Panc1 (cell line): ENCODE measurements at regions not wholly inside any gene's neighbourhood (a gene's known extent, or its start where the extent isn't known, plus 50 kb on each side); places are given as distances from the start of the nearest gene placed in this dataset.
A peak's percentile ranks its signal among the peaks of the same experiment; 100 is the strongest.

Source experiments
- ATAC-seq: fragments of 200-7000 bp; cut with Tn5 transposase; 2 replicates; pipeline ENCODE4 v1.9.1; 2020; ENCODE audit warnings: mild to moderate bottlenecking, moderate library complexity
- BruUV-seq: library from RNA; stranded (reverse); fragments of 400-500 nt; replicated peaks from 2 replicates; lab custom pipeline; 2021; lab: Mats Ljungman, UMichigan
- CTCF ChIA-PET: fragments of 300-600 bp; sonication (Branson Sonifier 250); formaldehyde crosslinking; loops from one replicate; lab custom pipeline; 2022; ENCODE audit warnings: antibody characterized with exemption; lab: Charles Lee
- POLR2A ChIA-PET: fragments of 300-600 bp; sonication (Branson Sonifier 250); formaldehyde crosslinking; loops from one replicate; lab custom pipeline; 2022; ENCODE audit warnings: antibody characterized with exemption; lab: Charles Lee
- DNase-seq: peaks from one replicate; pipeline ENCODE4 v3.0.0-alpha.2; 2010; ENCODE audit warnings: low read depth, low spot score
- H3K27ac ChIP-seq: 2 replicates; pipeline ENCODE4 v1.5.1; 2011; ENCODE audit warnings: mild to moderate bottlenecking, low read length, inconsistent platforms
- H3K27me3 ChIP-seq: fragments of 200-500 bp; sonication (Bioruptor generic); 2 replicates; pipeline ENCODE4 v1.6.0; 2014; ENCODE audit warnings: low read length, inconsistent platforms; ENCODE audit not compliant: control insufficient read depth, insufficient read depth
- H3K36me3 ChIP-seq: fragments of 200-500 bp; sonication (Bioruptor generic); 2 replicates; pipeline ENCODE4 v1.5.1; 2014; ENCODE audit warnings: inconsistent platforms, mild to moderate bottlenecking, low read length, moderate library complexity; ENCODE audit not compliant: control insufficient read depth, insufficient read depth
- H3K4me1 ChIP-seq: 2 replicates; pipeline ENCODE4 v1.5.1; 2011; ENCODE audit warnings: inconsistent platforms, mild to moderate bottlenecking, low read length, moderate library complexity; ENCODE audit not compliant: control insufficient read depth, insufficient read depth
- H3K4me3 ChIP-seq, 2 experiments: 2 replicates each; pipeline ENCODE4 v1.5.1; 2011 to 2012; ENCODE audit warnings: low read depth in 2 of 2, low read length in 2 of 2, mild to moderate bottlenecking in 2 of 2, inconsistent platforms in 1 of 2, moderate library complexity in 1 of 2
- H3K9me3 ChIP-seq: fragments of 200-500 bp; sonication (Bioruptor generic); 2 replicates; pipeline ENCODE4 v1.5.1; 2014; ENCODE audit warnings: low read depth, mild to moderate bottlenecking, inconsistent platforms, low read length, moderate library complexity; ENCODE audit not compliant: control insufficient read depth, insufficient read depth
- POLR2AphosphoS5 ChIP-seq: IDR thresholded peaks from 2 replicates; pipeline ENCODE4 v1.6.1; 2012; ENCODE audit warnings: mild to moderate bottlenecking, low read depth, low read length, moderate library complexity
- SIN3A ChIP-seq: IDR thresholded peaks from 2 replicates; pipeline ENCODE4 v1.6.1; 2012; ENCODE audit warnings: low read depth, mild to moderate bottlenecking, low read length, moderate library complexity, borderline replicate concordance; ENCODE audit not compliant: insufficient read depth
- TCF7L2 ChIP-seq: IDR thresholded peaks from 2 replicates; pipeline ENCODE4 v1.6.1; 2011; ENCODE audit warnings: mild to moderate bottlenecking, low read depth, low read length, inconsistent platforms
- in situ Hi-C: cut with HindIII; loops from 2 replicates; pipeline ENCODE4 v1.10.0; 2016; ENCODE audit warnings: low sequenced_read_pairs, low pct_unique_long_range_greater_than_20kb
- intact Hi-C: fragments of 100-400 bp; cut with micrococcal nuclease; formaldehyde crosslinking; loops from one replicate; pipeline ENCODE4 v1.10.0; 2022; ENCODE audit not compliant: unreplicated experiment
- TF ChIP-seq, protein P1 (sequence below): fragments of 450-650 bp; IDR thresholded peaks from 2 replicates; pipeline ENCODE4 v1.5.1; 2017; ENCODE audit warnings: mild to moderate bottlenecking
- TF ChIP-seq, protein P2 (sequence below), 2 experiments: IDR thresholded peaks; 2 replicates each; pipeline ENCODE4 v1.6.1; 2011 to 2012; ENCODE audit warnings: low read depth in 2 of 2, control low read depth in 1 of 2, low read length in 1 of 2, mild to moderate bottlenecking in 1 of 2, moderate library complexity in 1 of 2; ENCODE audit not compliant: insufficient read depth in 1 of 2

DNA sequence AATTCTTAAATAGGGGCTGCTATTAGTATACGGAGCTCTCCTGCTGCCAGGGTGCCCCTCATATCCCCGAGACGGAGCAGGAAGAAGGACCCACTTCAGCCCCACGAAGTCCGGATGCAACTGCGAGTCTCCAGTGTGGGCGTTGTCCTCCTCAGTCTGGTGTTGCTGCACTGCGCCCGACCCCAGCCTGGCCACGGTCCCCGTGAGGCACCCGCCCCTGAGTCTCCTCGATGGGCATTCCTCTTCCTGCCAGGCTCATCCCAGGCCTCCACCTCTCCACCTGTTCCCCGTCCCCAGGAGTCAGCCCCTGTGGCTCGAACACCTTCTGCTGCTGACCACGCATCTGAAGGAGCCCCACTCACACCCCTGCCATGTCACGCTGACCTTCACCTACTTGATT is 68.1 kb upstream of the SFSWAP start:
- Histone ChIP-seq H3K4me1 (no peaks in the 10 kb centered on the region), H3K9me3 (no peaks in the 10 kb centered on the region), H3K36me3 (no peaks in the 10 kb centered on the region), H3K4me3 (no peak overlapping the region), H3K27ac (no peak overlapping the region), H3K27me3 (no peaks in the 10 kb centered on the region; the same call in 1 of the 2 replicates)
- BruUV-seq, result no TSS peak
- no peak for ATAC-seq
- intact Hi-C loops (loop anchor here (5.0 kb wide), 1 partner anchor 330 kb away; no protein-coding TSS in a partner anchor), in situ Hi-C loops (no loop called here)
- ChIA-PET POLR2A (no interaction called here), CTCF (no interaction called here)
- DNase-seq, result no peak
- no peak for TF ChIP-seq TCF7L2
- TF ChIP-seq SIN3A, result no peak
- TF ChIP-seq, protein P1, sequence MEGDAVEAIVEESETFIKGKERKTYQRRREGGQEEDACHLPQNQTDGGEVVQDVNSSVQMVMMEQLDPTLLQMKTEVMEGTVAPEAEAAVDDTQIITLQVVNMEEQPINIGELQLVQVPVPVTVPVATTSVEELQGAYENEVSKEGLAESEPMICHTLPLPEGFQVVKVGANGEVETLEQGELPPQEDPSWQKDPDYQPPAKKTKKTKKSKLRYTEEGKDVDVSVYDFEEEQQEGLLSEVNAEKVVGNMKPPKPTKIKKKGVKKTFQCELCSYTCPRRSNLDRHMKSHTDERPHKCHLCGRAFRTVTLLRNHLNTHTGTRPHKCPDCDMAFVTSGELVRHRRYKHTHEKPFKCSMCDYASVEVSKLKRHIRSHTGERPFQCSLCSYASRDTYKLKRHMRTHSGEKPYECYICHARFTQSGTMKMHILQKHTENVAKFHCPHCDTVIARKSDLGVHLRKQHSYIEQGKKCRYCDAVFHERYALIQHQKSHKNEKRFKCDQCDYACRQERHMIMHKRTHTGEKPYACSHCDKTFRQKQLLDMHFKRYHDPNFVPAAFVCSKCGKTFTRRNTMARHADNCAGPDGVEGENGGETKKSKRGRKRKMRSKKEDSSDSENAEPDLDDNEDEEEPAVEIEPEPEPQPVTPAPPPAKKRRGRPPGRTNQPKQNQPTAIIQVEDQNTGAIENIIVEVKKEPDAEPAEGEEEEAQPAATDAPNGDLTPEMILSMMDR, result no peak
- TF ChIP-seq POLR2AphosphoS5, result no peak
- TF ChIP-seq, protein P2, sequence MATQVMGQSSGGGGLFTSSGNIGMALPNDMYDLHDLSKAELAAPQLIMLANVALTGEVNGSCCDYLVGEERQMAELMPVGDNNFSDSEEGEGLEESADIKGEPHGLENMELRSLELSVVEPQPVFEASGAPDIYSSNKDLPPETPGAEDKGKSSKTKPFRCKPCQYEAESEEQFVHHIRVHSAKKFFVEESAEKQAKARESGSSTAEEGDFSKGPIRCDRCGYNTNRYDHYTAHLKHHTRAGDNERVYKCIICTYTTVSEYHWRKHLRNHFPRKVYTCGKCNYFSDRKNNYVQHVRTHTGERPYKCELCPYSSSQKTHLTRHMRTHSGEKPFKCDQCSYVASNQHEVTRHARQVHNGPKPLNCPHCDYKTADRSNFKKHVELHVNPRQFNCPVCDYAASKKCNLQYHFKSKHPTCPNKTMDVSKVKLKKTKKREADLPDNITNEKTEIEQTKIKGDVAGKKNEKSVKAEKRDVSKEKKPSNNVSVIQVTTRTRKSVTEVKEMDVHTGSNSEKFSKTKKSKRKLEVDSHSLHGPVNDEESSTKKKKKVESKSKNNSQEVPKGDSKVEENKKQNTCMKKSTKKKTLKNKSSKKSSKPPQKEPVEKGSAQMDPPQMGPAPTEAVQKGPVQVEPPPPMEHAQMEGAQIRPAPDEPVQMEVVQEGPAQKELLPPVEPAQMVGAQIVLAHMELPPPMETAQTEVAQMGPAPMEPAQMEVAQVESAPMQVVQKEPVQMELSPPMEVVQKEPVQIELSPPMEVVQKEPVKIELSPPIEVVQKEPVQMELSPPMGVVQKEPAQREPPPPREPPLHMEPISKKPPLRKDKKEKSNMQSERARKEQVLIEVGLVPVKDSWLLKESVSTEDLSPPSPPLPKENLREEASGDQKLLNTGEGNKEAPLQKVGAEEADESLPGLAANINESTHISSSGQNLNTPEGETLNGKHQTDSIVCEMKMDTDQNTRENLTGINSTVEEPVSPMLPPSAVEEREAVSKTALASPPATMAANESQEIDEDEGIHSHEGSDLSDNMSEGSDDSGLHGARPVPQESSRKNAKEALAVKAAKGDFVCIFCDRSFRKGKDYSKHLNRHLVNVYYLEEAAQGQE (IDR thresholded peaks at IDR 0.05; ENCODE audit: insufficient read depth in 1 of 2, low read depth in 2 of 2, low read length in 1 of 2), result no peak

DNA sequence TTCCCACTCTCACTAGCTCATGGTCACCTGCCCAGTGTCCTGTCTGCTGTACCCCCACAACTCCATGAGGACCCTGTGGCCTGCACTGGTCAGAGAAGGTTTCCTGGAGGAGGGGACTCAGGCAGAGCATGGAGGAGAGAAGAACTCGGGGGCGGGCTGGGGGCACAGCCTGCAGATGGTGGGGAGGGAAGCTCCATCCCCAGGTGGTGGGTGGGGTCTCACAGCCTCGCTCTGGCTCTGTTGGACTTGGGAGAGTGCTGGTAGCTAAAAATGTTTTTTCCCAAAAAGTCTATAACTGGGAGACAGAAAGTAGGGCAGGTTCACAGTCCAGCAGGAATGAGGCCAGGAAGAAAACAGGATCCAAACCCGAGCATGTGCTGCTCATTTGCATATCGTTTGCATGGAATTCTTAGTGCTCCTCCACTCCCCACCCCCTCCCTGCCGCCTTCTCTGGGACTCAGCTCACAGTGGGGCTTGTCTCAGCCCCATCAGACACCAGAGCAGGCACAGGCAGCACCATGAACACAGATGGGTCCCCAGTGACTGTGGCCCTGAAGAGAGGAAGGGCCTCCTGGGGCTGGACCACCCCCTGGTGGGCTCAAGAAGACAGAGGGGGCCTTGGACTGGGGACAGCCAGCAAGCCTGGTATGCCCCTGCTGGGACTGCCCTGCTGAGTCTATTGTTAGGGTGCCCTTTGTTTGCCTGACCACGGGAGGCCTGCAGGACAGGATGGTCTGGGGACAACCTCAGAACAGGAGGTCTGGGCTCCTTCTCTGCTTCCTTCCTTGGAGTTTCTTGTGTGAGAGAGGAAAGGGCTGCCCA is 67.0 kb upstream of the SFSWAP start:
- in situ Hi-C loops, result no loop called here
- ChIA-PET CTCF (no interaction called here), POLR2A (no interaction called here)
- H3K4me1 ChIP-seq, result no peaks in the 10 kb centered on the region
- ATAC-seq (0 out of 2 replicates have a peak, but pooled peaks have one; percentile 23), DNase-seq (no peak)
- intact Hi-C loops, result loop anchor here (5.0 kb wide), 1 partner anchor 332 kb away; no protein-coding TSS in a partner anchor
- H3K9me3 ChIP-seq, result no peaks in the 10 kb centered on the region
- no peak for TF ChIP-seq POLR2AphosphoS5
- no peak for TF ChIP-seq SIN3A
- TF ChIP-seq, protein P1, result no peak
- TF ChIP-seq, protein P2 (IDR thresholded peaks at IDR 0.05; ENCODE audit: insufficient read depth in 1 of 2, low read depth in 2 of 2, low read length in 1 of 2), result no peak
- no peak for TF ChIP-seq TCF7L2
- H3K4me3 ChIP-seq, result no peak overlapping the region
- no peak overlapping the region for H3K27ac ChIP-seq
- H3K27me3 ChIP-seq, result no peaks in the 10 kb centered on the region; the same call in 1 of the 2 replicates
- no TSS peak for BruUV-seq
- H3K36me3 ChIP-seq, result no peaks in the 10 kb centered on the region
